HCT116 (cell line): ENCODE measurements at regions not wholly inside any gene's neighbourhood (a gene's known extent, or its start where the extent isn't known, plus 50 kb on each side); places are given as distances from the start of the nearest gene placed in this dataset.

Experiments
- CTCF ChIP-seq, 3 experiments: fragments of 200-600 bp in 1 of 3; sonication (generic) in 1 of 3; IDR thresholded peaks in 2 of 3; conservative IDR thresholded peaks in 1 of 3; 2 replicates each; pipeline ENCODE4 v1.5.1; 2012 to 2017; ENCODE audit warnings: low read depth in 2 of 3, low read length in 2 of 3, antibody characterized with exemption in 1 of 3, borderline replicate concordance in 1 of 3, control low read depth in 1 of 3, mild to moderate bottlenecking in 1 of 3, mixed read lengths in 1 of 3, mixed run types in 1 of 3, moderate library complexity in 1 of 3; ENCODE audit not compliant: insufficient read depth in 1 of 3
- ELF1 ChIP-seq: IDR thresholded peaks from 2 replicates; pipeline ENCODE4 v1.6.1; 2012; ENCODE audit warnings: low read depth, borderline replicate concordance
- EZH2 ChIP-seq: fragments of 200-600 bp; sonication (generic); IDR thresholded peaks from 2 replicates; pipeline ENCODE4 v1.6.1; 2017; ENCODE audit warnings: antibody characterized with exemption, mixed run types
- EZH2phosphoT487 ChIP-seq: fragments of 200-600 bp; IDR thresholded peaks from 2 replicates; pipeline ENCODE4 v1.6.1; 2018; ENCODE audit warnings: antibody characterized with exemption, borderline replicate concordance
- MAX ChIP-seq: IDR thresholded peaks from 2 replicates; pipeline ENCODE4 v1.6.1; 2012
- POLR2A ChIP-seq: IDR thresholded peaks from 2 replicates; pipeline ENCODE4 v1.7.0; 2011; ENCODE audit warnings: borderline replicate concordance; ENCODE audit not compliant: insufficient read depth, insufficient read length; ENCODE audit errors: extremely low read depth
- POLR2AphosphoS5 ChIP-seq: IDR thresholded peaks from 2 replicates; pipeline ENCODE4 v1.6.1; 2011; ENCODE audit warnings: mild to moderate bottlenecking, low read depth, low read length, moderate library complexity
- SIN3A ChIP-seq: IDR thresholded peaks from 2 replicates; pipeline ENCODE4 v1.6.1; 2012; ENCODE audit warnings: low read depth
- TCF7L2 ChIP-seq: IDR thresholded peaks from 2 replicates; pipeline ENCODE4 v1.7.0; 2011; ENCODE audit warnings: borderline replicate concordance, inconsistent platforms; ENCODE audit not compliant: insufficient read depth, insufficient read length; ENCODE audit errors: extremely low read depth
- YY1 ChIP-seq: IDR thresholded peaks from 2 replicates; pipeline ENCODE4 v1.6.1; 2011; ENCODE audit warnings: low read length, low read depth, moderate library complexity, mild to moderate bottlenecking; ENCODE audit not compliant: insufficient replicate concordance; ENCODE audit errors: extremely low read depth
- ZBTB33 ChIP-seq: IDR thresholded peaks from 2 replicates; pipeline ENCODE4 v1.6.1; 2011; ENCODE audit warnings: mild to moderate bottlenecking, low read length, moderate library complexity; ENCODE audit not compliant: insufficient replicate concordance; ENCODE audit errors: extremely low read depth
- ZFX ChIP-seq: fragments of 450-650 bp; IDR thresholded peaks from 2 replicates; pipeline ENCODE4 v1.6.1; 2017

GRCh38 chr5:117892360-117892759 lies 1096.0 kb downstream of the DTWD2 start:
- TF ChIP-seq CTCF (IDR thresholded peaks at IDR 0.05 in 2 of 3, conservative IDR thresholded peaks at IDR 0.05 in 1 of 3; ENCODE audit: borderline replicate concordance in 1 of 3, insufficient read depth in 1 of 3, low read depth in 2 of 3, low read length in 2 of 3) (no peak), ZFX (no peak), EZH2phosphoT487 (no peak), ZBTB33 (no peak), EZH2 (no peak), POLR2A (no peak), ELF1 (no peak), YY1 (no peak), POLR2AphosphoS5 (no peak), SIN3A (no peak), MAX (no peak), TCF7L2 (no peak)
